ENCODE measurements at regions not wholly inside any gene's neighbourhood (a gene's known extent, or its start where the extent isn't known, plus 50 kb on each side); places are given as distances from the start of the nearest gene placed in this dataset.

DNA sequence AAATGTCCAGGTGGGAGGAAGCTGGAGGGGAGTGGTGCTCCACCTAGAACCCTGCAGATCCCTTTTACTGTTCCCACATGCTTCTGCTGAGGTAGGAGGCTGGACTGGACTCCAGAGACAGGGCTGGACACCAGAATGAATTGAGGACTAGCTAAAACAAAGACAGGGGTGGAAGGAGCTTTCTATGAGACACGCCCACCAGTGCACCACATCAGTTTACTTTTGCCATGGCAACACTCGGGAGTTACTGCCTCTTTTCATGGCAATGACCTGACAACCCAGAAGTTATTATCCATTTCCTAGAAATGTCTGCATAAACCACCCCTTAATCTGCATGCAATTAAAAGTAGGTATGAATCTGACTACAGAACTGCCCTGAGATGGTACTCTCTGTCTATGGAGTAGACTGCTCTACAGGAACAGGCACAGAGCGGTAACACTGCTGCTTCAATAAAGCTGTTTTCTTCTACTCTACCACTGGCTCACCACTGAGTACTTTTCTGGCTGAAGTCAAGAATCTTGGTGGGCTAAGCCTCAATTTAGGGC is 211.7 kb downstream of the TFAP2C start:
- no peak for DNase-seq

- DNase-seq = no peak
Measured at GRCh38 chr20:56841346-56841908, 212.3 kb downstream of the TFAP2C start.

GRCh38 chr20:56842056-56842455 is 212.9 kb downstream of the TFAP2C start:
- DNase-seq = no peak

GRCh38 chr20:56843386-56843785 is 214.3 kb downstream of the TFAP2C start:
- no peak for DNase-seq

DNA sequence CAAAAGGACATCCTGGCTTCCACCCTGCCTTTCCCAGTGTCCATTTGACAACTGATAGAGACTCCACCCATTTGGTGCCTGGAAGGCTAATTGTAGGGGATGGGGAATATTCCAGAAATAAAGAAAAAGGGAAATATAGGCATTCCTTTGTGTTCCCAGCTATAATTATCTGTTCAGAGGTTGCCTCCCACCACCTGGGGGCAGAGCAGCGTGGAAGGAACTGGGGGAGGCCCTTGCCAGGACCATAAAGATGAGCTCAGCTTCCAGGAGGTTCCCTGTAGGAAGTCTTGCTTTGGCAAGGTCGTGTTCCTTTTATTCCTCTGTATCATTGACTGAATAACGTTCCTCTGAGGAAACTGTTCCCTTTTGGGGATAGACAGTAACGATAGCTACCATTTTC is 214.7 kb downstream of the TFAP2C start:
- DNase-seq = no peak

- DNase-seq = no peak
Measured at GRCh38 chr20:56845546-56846086, 216.5 kb downstream of the TFAP2C start.

DNA sequence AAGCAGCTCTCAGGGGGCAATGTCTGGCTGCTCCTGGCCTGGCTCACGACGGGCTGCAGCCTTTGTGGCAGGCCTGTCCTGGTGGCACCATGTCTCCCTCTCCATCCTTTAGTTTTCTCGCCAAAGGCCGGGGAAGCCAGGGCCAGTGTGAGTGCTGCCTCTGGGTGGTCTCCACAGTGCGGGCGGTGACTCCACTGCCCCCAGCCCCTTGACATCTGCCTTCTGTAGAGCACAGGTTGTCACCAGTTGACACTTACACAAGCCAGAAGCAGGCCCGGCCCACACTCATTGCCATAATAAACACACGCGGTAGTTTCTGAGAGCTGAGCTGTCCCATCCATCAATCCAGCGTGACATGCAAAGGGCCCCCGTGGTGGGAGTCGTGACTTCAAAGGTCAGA is 219.5 kb downstream of the TFAP2C start:
- no peak for DNase-seq

DNA sequence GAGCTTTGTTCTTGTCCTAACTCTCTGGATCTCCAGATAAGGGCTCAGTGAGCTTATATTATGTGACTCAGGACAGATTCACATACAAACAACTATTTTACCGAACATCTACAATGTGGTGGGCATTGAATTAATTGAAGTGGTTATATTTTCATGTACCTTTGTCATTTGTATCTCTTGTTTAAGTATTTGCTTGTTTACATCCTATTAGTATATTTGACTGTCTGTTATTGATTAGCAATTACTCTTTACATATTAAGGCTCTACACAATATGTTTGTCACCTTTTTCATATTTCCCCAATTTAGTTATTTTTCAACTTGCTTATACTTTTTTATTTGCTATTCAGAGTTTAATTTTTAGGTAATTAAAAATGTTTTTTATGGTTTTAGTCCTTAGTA is 222.4 kb downstream of the TFAP2C start:
- no peak for DNase-seq

DNA sequence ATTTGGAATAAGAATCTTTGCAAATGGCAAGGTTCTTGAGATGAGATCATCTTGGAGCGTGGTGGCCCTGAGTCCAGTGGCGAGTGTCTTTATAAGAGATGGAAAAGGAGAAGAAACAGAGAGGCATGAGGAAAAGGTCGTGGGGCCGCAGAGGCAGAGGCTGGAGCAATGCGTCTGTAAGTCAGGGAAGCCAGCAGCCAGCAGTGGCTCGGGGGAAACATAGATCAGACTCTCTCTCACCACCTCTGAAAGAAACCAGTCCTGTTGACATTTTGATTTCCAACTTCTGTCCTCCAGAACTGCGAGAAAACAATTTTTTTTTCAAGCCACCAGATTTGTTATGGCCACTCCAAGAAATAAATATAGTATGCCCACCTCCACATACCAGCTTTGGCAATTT is 226.6 kb downstream of the TFAP2C start:
- DNase-seq = no peak

DNA sequence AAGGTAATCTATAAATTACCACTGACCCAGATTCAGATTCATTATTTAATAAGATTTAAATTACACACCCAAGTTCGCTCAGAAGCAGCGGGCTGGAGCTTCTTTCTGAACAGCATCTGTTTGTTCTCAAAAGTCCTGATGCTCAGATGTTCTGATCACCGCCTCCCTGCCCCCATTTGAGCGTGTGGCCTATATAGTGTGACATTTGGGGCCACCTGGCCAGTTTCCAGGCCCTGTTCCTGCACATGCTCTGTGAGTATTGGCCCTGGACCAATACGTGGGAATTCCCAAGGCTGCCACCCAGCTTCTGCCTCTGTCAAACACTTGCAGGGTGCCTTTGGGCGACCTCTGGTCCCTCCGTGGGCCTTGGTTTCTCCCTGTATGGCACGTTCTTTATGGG is 228.8 kb downstream of the TFAP2C start:
- DNase-seq = no peak

- DNase-seq = no peak
Measured at GRCh38 chr20:56859039-56859800, 230.1 kb downstream of the TFAP2C start.

DNA sequence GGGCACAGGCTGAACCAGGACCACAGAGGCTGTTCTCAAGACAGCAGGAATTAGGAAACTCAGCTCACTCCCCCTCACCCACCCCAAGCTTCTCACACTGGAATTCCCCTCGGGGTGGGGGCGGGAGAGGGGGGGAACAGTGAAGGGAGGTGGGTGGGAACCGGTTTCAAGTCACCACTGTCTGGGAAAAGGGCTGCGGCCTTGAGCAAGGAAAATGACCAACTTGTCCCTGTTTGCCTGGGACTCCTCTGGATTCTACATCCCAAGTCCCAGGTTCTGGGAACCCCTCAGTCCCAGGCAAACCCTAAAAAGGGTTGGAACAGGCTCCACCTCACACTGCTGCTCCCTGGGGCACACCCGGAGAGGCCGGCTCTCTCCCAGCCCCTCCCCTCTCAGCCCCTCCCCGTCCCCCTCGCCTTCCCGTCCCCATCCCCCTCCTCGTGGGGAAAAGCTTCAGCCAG is 230.7 kb downstream of the TFAP2C start:
- no peak for DNase-seq

- no peak for DNase-seq
Measured at GRCh38 chr20:56860413-56860812, 231.3 kb downstream of the TFAP2C start.

DNA sequence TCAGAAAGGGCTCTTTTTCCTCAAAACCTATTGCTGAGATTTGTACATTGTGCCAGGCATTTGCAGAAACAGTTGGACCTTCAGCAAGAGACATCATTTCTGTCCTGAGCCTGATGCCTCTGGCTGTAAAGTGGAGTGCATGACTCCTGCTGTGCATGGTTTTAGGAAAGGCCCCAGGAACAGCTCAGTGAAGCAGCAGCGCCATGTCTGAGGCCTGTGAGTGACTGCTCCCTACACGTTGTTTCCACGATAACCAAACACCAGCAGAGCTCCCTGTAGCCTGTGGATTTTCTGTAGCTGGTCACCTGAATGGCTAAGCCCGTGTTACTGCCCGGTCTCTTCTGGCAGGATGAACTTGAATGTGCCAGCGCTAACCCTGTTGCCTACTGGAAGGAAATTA is 232.5 kb downstream of the TFAP2C start:
- DNase-seq = no peak

GRCh38 chr20:56865055-56865454 is 235.9 kb downstream of the TFAP2C start:
- DNase-seq = no peak

- DNase-seq = no peak
Measured at GRCh38 chr20:56867128-56867527, 238.0 kb downstream of the TFAP2C start.

DNA sequence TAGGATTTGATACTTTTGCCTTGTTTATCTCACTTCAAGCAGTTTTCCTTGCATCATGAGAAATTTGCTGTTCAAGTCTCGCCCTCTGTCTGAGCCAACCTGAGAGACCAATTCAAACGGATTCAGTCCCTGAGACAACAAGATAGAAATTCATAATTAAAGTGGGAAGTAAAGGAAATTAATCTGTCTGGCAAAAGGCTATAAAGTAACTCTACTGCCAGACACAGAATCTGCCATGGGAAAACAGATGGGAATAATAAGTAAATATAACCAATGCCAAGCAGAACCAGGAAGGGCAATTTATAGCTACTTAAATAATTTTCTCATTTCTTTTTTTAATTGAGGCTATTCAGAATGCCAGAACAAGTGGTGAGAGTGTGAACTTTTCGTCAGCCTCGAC is 239.6 kb downstream of the TFAP2C start:
- DNase-seq = no peak

- DNase-seq = no peak
Measured at GRCh38 chr20:56870271-56870670, 241.2 kb downstream of the TFAP2C start.

- no peak for DNase-seq
Measured at GRCh38 chr20:56871691-56872090, 242.6 kb downstream of the TFAP2C start.

GRCh38 chr20:56872620-56873458 is 243.7 kb downstream of the TFAP2C start:
- no peak for DNase-seq

DNA sequence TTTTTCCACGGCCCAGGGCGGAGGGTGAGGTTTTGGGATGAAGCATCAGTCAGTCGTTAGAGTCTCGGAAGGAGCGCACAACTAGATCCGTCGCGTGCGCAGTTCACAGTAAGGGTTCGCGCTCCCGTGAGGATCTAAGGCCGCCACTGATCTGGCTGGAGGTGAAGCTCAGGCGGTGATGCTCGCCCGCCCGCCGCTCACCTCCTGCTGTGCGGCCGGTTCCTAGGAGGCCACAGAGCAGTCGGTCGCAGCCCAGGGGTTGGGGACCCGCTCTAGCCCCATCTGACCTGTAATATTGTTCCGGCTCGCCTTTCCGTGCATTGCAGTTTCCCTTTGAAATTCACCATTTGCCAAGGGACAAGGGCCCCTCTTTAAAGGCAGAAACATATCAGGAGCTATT is 244.7 kb downstream of the TFAP2C start:
- DNase-seq = no peak

DNA sequence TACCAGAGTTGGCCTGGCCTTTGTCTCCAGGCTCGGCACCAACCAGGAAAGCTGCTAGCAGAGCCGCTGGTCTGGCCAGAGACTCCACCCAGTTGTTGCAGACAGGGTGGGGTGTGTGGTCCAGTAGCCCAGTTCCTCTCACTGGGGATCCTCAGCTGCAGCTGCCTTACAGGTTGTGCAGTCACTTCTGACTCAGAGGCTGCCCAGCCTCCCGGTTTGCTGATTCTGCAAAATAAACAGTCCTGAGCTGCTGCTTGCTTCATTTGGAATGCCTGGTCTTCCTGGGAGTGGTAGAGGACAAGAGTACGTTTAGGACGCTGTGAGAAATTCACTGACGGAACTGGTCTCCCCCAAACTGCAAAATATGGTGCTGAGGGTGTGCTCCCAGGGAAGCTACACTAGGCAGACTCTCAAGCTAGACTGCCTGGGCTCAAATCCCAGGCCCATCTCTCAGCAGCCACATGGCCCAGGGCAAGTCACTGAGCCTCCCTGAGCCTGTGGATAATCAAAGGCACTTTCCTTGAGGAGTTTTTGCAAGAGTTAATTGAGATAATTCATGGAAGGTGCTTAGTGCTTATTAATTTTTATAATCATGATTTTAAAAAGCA is 246.1 kb downstream of the TFAP2C start:
- no peak for DNase-seq

- no peak for DNase-seq
Measured at GRCh38 chr20:56875803-56876202, 246.7 kb downstream of the TFAP2C start.

Data from stimulated activated CD4-positive, alpha-beta T cell treated with anti-CD3 and anti-CD28 coated beads, Interleukin-4, amount 100 ng/mL, for 4 hours (primary cell).